ENCODE measurements at regions not wholly inside any gene's neighbourhood (a gene's known extent, or its start where the extent isn't known, plus 50 kb on each side); places are given as distances from the start of the nearest gene placed in this dataset.

- no peak overlapping the region for H3K4me3 ChIP-seq (replicated peaks in 1 of 4; ENCODE audit: control extremely low read depth in 1 of 4, insufficient read depth in 1 of 4, low read depth in 3 of 4, low read length in 4 of 4)
- H3K9ac ChIP-seq (ENCODE audit: insufficient read depth, low read length) = no peak overlapping the region
- no peaks in the 10 kb centered on the region for H3K9me3 ChIP-seq (ENCODE audit: control insufficient read depth, insufficient read depth, low read depth, low read length)
- no peaks in the 10 kb centered on the region for H3K36me3 ChIP-seq (ENCODE audit: control insufficient read depth, insufficient read depth, low read length)
- peak overlapping the region; percentile 63 for H2AFZ ChIP-seq (ENCODE audit: low read length)
- H3K79me2 ChIP-seq (ENCODE audit: control insufficient read depth, insufficient read depth, low read length) = no peaks in the 10 kb centered on the region
- H3K27ac ChIP-seq (ENCODE audit: insufficient read depth, low read length) = peak overlapping the region; percentile 49
- H4K20me1 ChIP-seq (ENCODE audit: control insufficient read depth, extremely low read depth, insufficient read depth, low read length) = no peaks in the 10 kb centered on the region
- H3K4me1 ChIP-seq (ENCODE audit: control insufficient read depth, extremely low read depth, insufficient read depth, low read length) = peaks cover 10% of the 10 kb centered on the region
- peak in 1 of 2 donors; percentile 81 for DNase-seq (ENCODE audit: low read depth in 2 of 2)
- no peaks in the 10 kb centered on the region for H3K27me3 ChIP-seq (ENCODE audit: control insufficient read depth, insufficient read depth, low read length)
- peak overlapping the region; percentile 67 for H3K4me2 ChIP-seq (ENCODE audit: extremely low read depth, insufficient read depth, low read length)
- no peak for TF ChIP-seq EZH2 (IDR thresholded peaks at IDR 0.05; ENCODE audit: low read length, missing control alignments)
- TF ChIP-seq CTCF (conservative IDR thresholded peaks at IDR 0.05 in 1 of 2, IDR thresholded peaks at IDR 0.05 in 1 of 2; ENCODE audit: low read depth in 1 of 2, low read length in 2 of 2) = no peak
Observed at GRCh38 chr21:14900058-14900457, 164.7 kb downstream of the NRIP1 start.

- Histone ChIP-seq H4K20me1 (ENCODE audit: control insufficient read depth, extremely low read depth, insufficient read depth, low read length) (no peaks in the 10 kb centered on the region), H3K36me3 (ENCODE audit: control insufficient read depth, insufficient read depth, low read length) (no peaks in the 10 kb centered on the region), H3K9me3 (ENCODE audit: control insufficient read depth, insufficient read depth, low read depth, low read length) (no peaks in the 10 kb centered on the region), H2AFZ (ENCODE audit: low read length) (no peak overlapping the region), H3K4me3 (replicated peaks in 1 of 4; ENCODE audit: control extremely low read depth in 1 of 4, insufficient read depth in 1 of 4, low read depth in 3 of 4, low read length in 4 of 4) (no peak overlapping the region), H3K27ac (ENCODE audit: insufficient read depth, low read length) (no peak overlapping the region), H3K9ac (ENCODE audit: insufficient read depth, low read length) (no peak overlapping the region), H3K4me1 (ENCODE audit: control insufficient read depth, extremely low read depth, insufficient read depth, low read length) (peaks cover 5% of the 10 kb centered on the region), H3K27me3 (ENCODE audit: control insufficient read depth, insufficient read depth, low read length) (no peaks in the 10 kb centered on the region), H3K4me2 (ENCODE audit: extremely low read depth, insufficient read depth, low read length) (no peak overlapping the region), H3K79me2 (ENCODE audit: control insufficient read depth, insufficient read depth, low read length) (no peaks in the 10 kb centered on the region)
- TF ChIP-seq EZH2 (IDR thresholded peaks at IDR 0.05; ENCODE audit: low read length, missing control alignments) = no peak
- no peak for TF ChIP-seq CTCF (conservative IDR thresholded peaks at IDR 0.05 in 1 of 2, IDR thresholded peaks at IDR 0.05 in 1 of 2; ENCODE audit: low read depth in 1 of 2, low read length in 2 of 2)
- DNase-seq (ENCODE audit: low read depth in 2 of 2) = no peak
Observed at GRCh38 chr21:14895792-14896191, 169.0 kb downstream of the NRIP1 start.

DNA sequence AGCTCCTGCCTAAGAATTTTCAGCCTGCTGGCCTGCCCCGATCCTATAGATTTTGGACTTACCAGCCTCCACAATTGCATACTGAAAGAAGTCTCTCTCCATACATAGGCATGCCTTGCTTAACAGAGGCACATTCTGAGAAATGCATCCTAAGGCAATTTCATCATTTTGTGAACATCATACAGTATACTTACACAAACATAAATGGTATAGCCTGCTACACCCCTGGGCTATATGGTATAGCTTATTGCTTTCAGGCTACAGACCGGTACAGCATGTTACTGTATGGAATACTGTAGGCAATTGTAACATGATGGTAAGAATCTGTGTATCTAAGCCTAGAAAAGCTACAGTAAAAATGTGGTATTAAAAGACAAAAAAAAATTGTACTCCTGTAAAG is 174.7 kb downstream of the NRIP1 start:
- no peak for TF ChIP-seq EZH2 (IDR thresholded peaks at IDR 0.05; ENCODE audit: low read length, missing control alignments)
- TF ChIP-seq CTCF (conservative IDR thresholded peaks at IDR 0.05 in 1 of 2, IDR thresholded peaks at IDR 0.05 in 1 of 2; ENCODE audit: low read depth in 1 of 2, low read length in 2 of 2) = no peak
- Histone ChIP-seq H3K4me2 (ENCODE audit: extremely low read depth, insufficient read depth, low read length) (no peak overlapping the region), H3K9me3 (ENCODE audit: control insufficient read depth, insufficient read depth, low read depth, low read length) (no peaks in the 10 kb centered on the region), H3K27ac (ENCODE audit: insufficient read depth, low read length) (no peak overlapping the region), H3K79me2 (ENCODE audit: control insufficient read depth, insufficient read depth, low read length) (no peaks in the 10 kb centered on the region), H2AFZ (ENCODE audit: low read length) (no peak overlapping the region), H3K4me3 (replicated peaks in 1 of 4; ENCODE audit: control extremely low read depth in 1 of 4, insufficient read depth in 1 of 4, low read depth in 3 of 4, low read length in 4 of 4) (no peak overlapping the region), H3K27me3 (ENCODE audit: control insufficient read depth, insufficient read depth, low read length) (no peaks in the 10 kb centered on the region), H3K36me3 (ENCODE audit: control insufficient read depth, insufficient read depth, low read length) (no peaks in the 10 kb centered on the region), H3K4me1 (ENCODE audit: control insufficient read depth, extremely low read depth, insufficient read depth, low read length) (no peaks in the 10 kb centered on the region), H4K20me1 (ENCODE audit: control insufficient read depth, extremely low read depth, insufficient read depth, low read length) (no peaks in the 10 kb centered on the region), H3K9ac (ENCODE audit: insufficient read depth, low read length) (no peak overlapping the region)
- DNase-seq (ENCODE audit: low read depth in 2 of 2) = no peak

Data from fibroblast of lung (primary cell).